ENCODE measurements at regions not wholly inside any gene's neighbourhood (a gene's known extent, or its start where the extent isn't known, plus 50 kb on each side); places are given as distances from the start of the nearest gene placed in this dataset.
A peak's percentile ranks its signal among the peaks of the same experiment; 100 is the strongest.
"Not testable (repeated sequence)": the region's sequence is repeated elsewhere in the genome, so short reads cannot be mapped to it uniquely, and the experiment has no call there.

- Histone ChIP-seq H3K27me3 (ENCODE audit: control insufficient read depth, insufficient read depth, low read length) (no peaks in the 10 kb centered on the region), H3K36me3 (ENCODE audit: control insufficient read depth, insufficient read depth, low read length) (no peaks in the 10 kb centered on the region), H3K4me3 (ENCODE audit: low read depth, low read length) (no peak overlapping the region)
- CTCF ChIA-PET, result no interaction called here
- DNase-seq (ENCODE audit: low read depth), result peak; percentile 29
- no peak for TF ChIP-seq CTCF (IDR thresholded peaks at IDR 0.05; ENCODE audit: insufficient read depth, low read depth, low read length)
- POLR2A ChIA-PET, result no interaction called here
Measured at GRCh38 chr14:71397371-71397770, 490.1 kb downstream of the PCNX1 start.

- ChIA-PET CTCF (no interaction called here), POLR2A (no interaction called here)
- Histone ChIP-seq H3K36me3 (ENCODE audit: control insufficient read depth, insufficient read depth, low read length) (no peaks in the 10 kb centered on the region), H3K27me3 (ENCODE audit: control insufficient read depth, insufficient read depth, low read length) (no peaks in the 10 kb centered on the region), H3K4me3 (ENCODE audit: low read depth, low read length) (no peak overlapping the region)
- no peak for TF ChIP-seq CTCF (IDR thresholded peaks at IDR 0.05; ENCODE audit: insufficient read depth, low read depth, low read length)
- no peak for DNase-seq (ENCODE audit: low read depth)
Measured at GRCh38 chr14:71398450-71398849, 491.2 kb downstream of the PCNX1 start.

- ChIA-PET POLR2A (no interaction called here), CTCF (no interaction called here)
- DNase-seq (ENCODE audit: low read depth), result no peak
Measured at GRCh38 chr14:71399057-71399487, 491.8 kb downstream of the PCNX1 start.

GRCh38 chr14:71400871-71401321 lies 493.6 kb downstream of the PCNX1 start:
- no peak for DNase-seq (ENCODE audit: low read depth)

More at GRCh38 chr14:71399057-71399487, 491.8 kb downstream of the PCNX1 start:
- Histone ChIP-seq H3K4me3 (ENCODE audit: low read depth, low read length) (no peak overlapping the region), H3K36me3 (ENCODE audit: control insufficient read depth, insufficient read depth, low read length) (no peaks in the 10 kb centered on the region), H3K27me3 (ENCODE audit: control insufficient read depth, insufficient read depth, low read length) (no peaks in the 10 kb centered on the region)
- TF ChIP-seq CTCF (IDR thresholded peaks at IDR 0.05; ENCODE audit: insufficient read depth, low read depth, low read length), result no peak

GRCh38 chr14:71402415-71402814 lies 495.2 kb downstream of the PCNX1 start:
- POLR2A ChIA-PET; CTCF ChIA-PET; DNase-seq (ENCODE audit: low read depth): not testable (repeated sequence)

More at GRCh38 chr14:71400871-71401321, 493.6 kb downstream of the PCNX1 start:
- no peak for TF ChIP-seq CTCF (IDR thresholded peaks at IDR 0.05; ENCODE audit: insufficient read depth, low read depth, low read length)
- ChIA-PET POLR2A (no interaction called here), CTCF (no interaction called here)
- no peak overlapping the region for H3K4me3 ChIP-seq (ENCODE audit: low read depth, low read length)
- H3K36me3 ChIP-seq (ENCODE audit: control insufficient read depth, insufficient read depth, low read length), result no peaks in the 10 kb centered on the region
- no peaks in the 10 kb centered on the region for H3K27me3 ChIP-seq (ENCODE audit: control insufficient read depth, insufficient read depth, low read length)

GRCh38 chr14:71403656-71404055 lies 496.4 kb downstream of the PCNX1 start:
- CTCF ChIA-PET, result interaction anchor here (1.0 to 1.5 kb wide), 4 partner anchors 10 to 349 kb away, joined by 3 to 10 read pairs (median 4); no protein-coding TSS in a partner anchor
- DNase-seq (ENCODE audit: low read depth), result no peak
- POLR2A ChIA-PET, result interaction anchor here (0.6 kb wide), 1 partner anchor 15 kb away, joined by 4 read pairs; no protein-coding TSS in a partner anchor

More at GRCh38 chr14:71402415-71402814, 495.2 kb downstream of the PCNX1 start:
- not testable (repeated sequence) for H3K36me3 ChIP-seq (ENCODE audit: control insufficient read depth, insufficient read depth, low read length); H3K27me3 ChIP-seq (ENCODE audit: control insufficient read depth, insufficient read depth, low read length); H3K4me3 ChIP-seq (ENCODE audit: low read depth, low read length)

More at GRCh38 chr14:71403656-71404055, 496.4 kb downstream of the PCNX1 start:
- no peaks in the 10 kb centered on the region for H3K27me3 ChIP-seq (ENCODE audit: control insufficient read depth, insufficient read depth, low read length)
- no peak overlapping the region for H3K4me3 ChIP-seq (ENCODE audit: low read depth, low read length)
- TF ChIP-seq CTCF (IDR thresholded peaks at IDR 0.05; ENCODE audit: insufficient read depth, low read depth, low read length), result 0 out of 2 replicates have a peak, but pooled peaks have one; percentile 11
- H3K36me3 ChIP-seq (ENCODE audit: control insufficient read depth, insufficient read depth, low read length), result no peaks in the 10 kb centered on the region

All from BJ (cell line).